ENCODE measurements at regions not wholly inside any gene's neighbourhood (a gene's known extent, or its start where the extent isn't known, plus 50 kb on each side); places are given as distances from the start of the nearest gene placed in this dataset.

DNA sequence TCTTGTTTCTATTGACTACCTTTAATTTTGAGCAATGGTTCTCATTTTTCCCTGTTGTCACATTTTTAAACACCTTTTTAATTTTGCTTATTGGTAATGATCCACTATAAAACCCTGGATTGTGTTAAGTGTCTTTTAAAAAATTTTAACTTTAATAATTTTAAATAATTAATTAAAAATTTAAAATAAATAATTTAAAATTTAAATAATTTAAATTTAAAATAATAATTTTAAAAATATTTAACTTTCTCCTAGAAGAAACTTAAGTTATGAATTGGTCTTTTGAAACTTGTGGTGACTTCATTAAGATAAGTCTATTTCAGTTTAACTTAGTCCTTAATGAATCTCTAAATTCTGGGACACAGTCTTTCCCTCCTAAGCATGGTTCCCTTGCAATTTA is 566.3 kb upstream of the GALNTL6 start:
- H3K9me3 ChIP-seq: no peaks in the 10 kb centered on the region
- no peaks in the 10 kb centered on the region for H3K36me3 ChIP-seq (ENCODE audit: control insufficient read depth, insufficient read depth, low read length)
- H3K36me3 Mint-ChIP-seq (ENCODE audit: insufficient read depth, unreplicated experiment): no peaks in the 10 kb centered on the region
- CTCF ChIA-PET: no interaction called here
- intact Hi-C loops (cut with micrococcal nuclease; ENCODE audit: unreplicated experiment): no loop called here
- no peak overlapping the region for H3K4me3 Mint-ChIP-seq (ENCODE audit: unreplicated experiment)
- no peaks in the 10 kb centered on the region for H3K27me3 Mint-ChIP-seq (ENCODE audit: insufficient read depth, unreplicated experiment)
- POLR2A ChIA-PET: no interaction called here
- no peak overlapping the region for H3K4me3 ChIP-seq (ENCODE audit: low read depth, low read length)
- TF ChIP-seq, protein P1, sequence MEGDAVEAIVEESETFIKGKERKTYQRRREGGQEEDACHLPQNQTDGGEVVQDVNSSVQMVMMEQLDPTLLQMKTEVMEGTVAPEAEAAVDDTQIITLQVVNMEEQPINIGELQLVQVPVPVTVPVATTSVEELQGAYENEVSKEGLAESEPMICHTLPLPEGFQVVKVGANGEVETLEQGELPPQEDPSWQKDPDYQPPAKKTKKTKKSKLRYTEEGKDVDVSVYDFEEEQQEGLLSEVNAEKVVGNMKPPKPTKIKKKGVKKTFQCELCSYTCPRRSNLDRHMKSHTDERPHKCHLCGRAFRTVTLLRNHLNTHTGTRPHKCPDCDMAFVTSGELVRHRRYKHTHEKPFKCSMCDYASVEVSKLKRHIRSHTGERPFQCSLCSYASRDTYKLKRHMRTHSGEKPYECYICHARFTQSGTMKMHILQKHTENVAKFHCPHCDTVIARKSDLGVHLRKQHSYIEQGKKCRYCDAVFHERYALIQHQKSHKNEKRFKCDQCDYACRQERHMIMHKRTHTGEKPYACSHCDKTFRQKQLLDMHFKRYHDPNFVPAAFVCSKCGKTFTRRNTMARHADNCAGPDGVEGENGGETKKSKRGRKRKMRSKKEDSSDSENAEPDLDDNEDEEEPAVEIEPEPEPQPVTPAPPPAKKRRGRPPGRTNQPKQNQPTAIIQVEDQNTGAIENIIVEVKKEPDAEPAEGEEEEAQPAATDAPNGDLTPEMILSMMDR (IDR thresholded peaks at IDR 0.05; ENCODE audit: insufficient read depth in 1 of 2, low read depth in 1 of 2, low read length in 1 of 2, severe bottlenecking in 1 of 2, unreplicated experiment in 1 of 2): no peak
- H3K27ac Mint-ChIP-seq (ENCODE audit: unreplicated experiment): no peak overlapping the region
- H3K4me1 Mint-ChIP-seq (ENCODE audit: low read depth, unreplicated experiment): no peaks in the 10 kb centered on the region
- no peaks in the 10 kb centered on the region for H3K9me3 Mint-ChIP-seq (ENCODE audit: unreplicated experiment)
- no TSS peak for BruUV-seq (replicated peaks)
- H3K27me3 ChIP-seq (replicated peaks; ENCODE audit: control insufficient read depth, insufficient read depth, low read length): no peaks in the 10 kb centered on the region
- no peaks in the 10 kb centered on the region for H3K4me1 ChIP-seq
- no peak for DNase-seq

DNA sequence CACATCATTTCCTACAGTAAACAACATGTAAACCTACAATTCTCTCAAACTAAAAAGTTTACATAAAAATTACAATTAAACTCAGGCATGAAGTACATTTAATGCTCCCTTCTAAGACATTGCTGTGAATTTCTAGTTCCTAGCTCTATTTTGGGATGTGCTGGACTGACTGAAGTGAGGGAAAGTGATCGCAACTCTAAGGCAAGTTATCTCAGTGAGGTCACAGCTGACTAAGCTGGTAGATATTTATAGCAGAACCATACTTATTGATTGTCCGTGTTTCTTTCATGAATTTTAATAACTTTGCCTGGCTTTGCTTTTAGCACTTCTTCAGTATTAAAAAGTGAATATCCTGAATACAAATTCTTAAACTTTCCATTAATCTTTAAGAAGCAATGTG is 570.4 kb upstream of the GALNTL6 start:
- ChIA-PET CTCF (no interaction called here), POLR2A (no interaction called here)
- Histone ChIP-seq H3K27me3 (replicated peaks; ENCODE audit: control insufficient read depth, insufficient read depth, low read length) (no peaks in the 10 kb centered on the region), H3K9me3 (no peaks in the 10 kb centered on the region), H3K4me1 (no peaks in the 10 kb centered on the region), H3K4me3 (ENCODE audit: low read depth, low read length) (no peak overlapping the region), H3K36me3 (ENCODE audit: control insufficient read depth, insufficient read depth, low read length) (no peaks in the 10 kb centered on the region)
- TF ChIP-seq, protein P1 (IDR thresholded peaks at IDR 0.05; ENCODE audit: insufficient read depth in 1 of 2, low read depth in 1 of 2, low read length in 1 of 2, severe bottlenecking in 1 of 2, unreplicated experiment in 1 of 2): no peak
- no TSS peak for BruUV-seq (replicated peaks)
- Mint-ChIP-seq H3K9me3 (ENCODE audit: unreplicated experiment) (no peaks in the 10 kb centered on the region), H3K27me3 (ENCODE audit: insufficient read depth, unreplicated experiment) (no peaks in the 10 kb centered on the region), H3K36me3 (ENCODE audit: insufficient read depth, unreplicated experiment) (no peaks in the 10 kb centered on the region), H3K4me1 (ENCODE audit: low read depth, unreplicated experiment) (no peaks in the 10 kb centered on the region), H3K27ac (ENCODE audit: unreplicated experiment) (no peak overlapping the region), H3K4me3 (ENCODE audit: unreplicated experiment) (no peak overlapping the region)
- intact Hi-C loops (cut with micrococcal nuclease; ENCODE audit: unreplicated experiment): no loop called here
- DNase-seq: no peak

DNA sequence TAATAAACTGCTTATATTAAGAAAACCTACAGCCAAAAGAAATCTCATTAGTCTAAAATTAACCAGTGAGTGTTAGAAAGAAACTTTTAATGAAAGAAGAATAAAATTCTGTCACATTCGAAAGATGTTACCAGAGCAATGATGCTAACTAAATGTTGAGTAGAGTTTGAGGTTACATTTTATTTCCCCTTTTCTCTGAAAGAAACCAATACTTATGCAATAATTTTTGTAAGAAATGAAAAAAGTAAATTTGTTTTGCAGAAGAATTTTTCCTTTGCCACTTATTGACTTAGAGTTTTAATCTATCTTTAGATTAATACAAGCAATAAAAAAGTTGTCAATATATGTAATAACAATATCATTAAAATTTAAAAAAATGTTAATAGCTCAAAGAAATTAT is 574.0 kb upstream of the GALNTL6 start:
- Histone ChIP-seq H3K4me3 (ENCODE audit: low read depth, low read length) (no peak overlapping the region), H3K9me3 (no peaks in the 10 kb centered on the region), H3K36me3 (ENCODE audit: control insufficient read depth, insufficient read depth, low read length) (no peaks in the 10 kb centered on the region), H3K4me1 (no peaks in the 10 kb centered on the region), H3K27me3 (replicated peaks; ENCODE audit: control insufficient read depth, insufficient read depth, low read length) (no peaks in the 10 kb centered on the region)
- intact Hi-C loops (cut with micrococcal nuclease; ENCODE audit: unreplicated experiment): no loop called here
- no peak overlapping the region for H3K27ac Mint-ChIP-seq (ENCODE audit: unreplicated experiment)
- H3K4me1 Mint-ChIP-seq (ENCODE audit: low read depth, unreplicated experiment): no peaks in the 10 kb centered on the region
- CTCF ChIA-PET: no interaction called here
- H3K9me3 Mint-ChIP-seq (ENCODE audit: unreplicated experiment): no peaks in the 10 kb centered on the region
- H3K27me3 Mint-ChIP-seq (ENCODE audit: insufficient read depth, unreplicated experiment): no peaks in the 10 kb centered on the region
- H3K4me3 Mint-ChIP-seq (ENCODE audit: unreplicated experiment): no peak overlapping the region
- POLR2A ChIA-PET: no interaction called here
- no peak for DNase-seq
- no TSS peak for BruUV-seq (replicated peaks)
- no peaks in the 10 kb centered on the region for H3K36me3 Mint-ChIP-seq (ENCODE audit: insufficient read depth, unreplicated experiment)
- TF ChIP-seq, protein P1 (IDR thresholded peaks at IDR 0.05; ENCODE audit: insufficient read depth in 1 of 2, low read depth in 1 of 2, low read length in 1 of 2, severe bottlenecking in 1 of 2, unreplicated experiment in 1 of 2): no peak
